GM20431 (cell line): ENCODE measurements at regions not wholly inside any gene's neighbourhood (a gene's known extent, or its start where the extent isn't known, plus 50 kb on each side); places are given as distances from the start of the nearest gene placed in this dataset.
"Not testable (repeated sequence)": the region's sequence is repeated elsewhere in the genome, so short reads cannot be mapped to it uniquely, and the experiment has no call there.

Source experiments
- in situ Hi-C: fragments of 300-500 bp; cut with MseI, MboI; formaldehyde crosslinking; loops from one replicate; pipeline ENCODE4 v1.15.0; 2020; ENCODE audit warnings: low sequenced_read_pairs; ENCODE audit not compliant: unreplicated experiment

GRCh38 chr4:122973465-122973864 is 51.1 kb upstream of the NUDT6 start:
- in situ Hi-C loops: no loop called here

GRCh38 chr4:122976111-122976510 is 53.7 kb upstream of the NUDT6 start:
- in situ Hi-C loops: no loop called here

GRCh38 chr4:122977103-122977502 is 54.7 kb upstream of the NUDT6 start:
- in situ Hi-C loops: no loop called here

DNA sequence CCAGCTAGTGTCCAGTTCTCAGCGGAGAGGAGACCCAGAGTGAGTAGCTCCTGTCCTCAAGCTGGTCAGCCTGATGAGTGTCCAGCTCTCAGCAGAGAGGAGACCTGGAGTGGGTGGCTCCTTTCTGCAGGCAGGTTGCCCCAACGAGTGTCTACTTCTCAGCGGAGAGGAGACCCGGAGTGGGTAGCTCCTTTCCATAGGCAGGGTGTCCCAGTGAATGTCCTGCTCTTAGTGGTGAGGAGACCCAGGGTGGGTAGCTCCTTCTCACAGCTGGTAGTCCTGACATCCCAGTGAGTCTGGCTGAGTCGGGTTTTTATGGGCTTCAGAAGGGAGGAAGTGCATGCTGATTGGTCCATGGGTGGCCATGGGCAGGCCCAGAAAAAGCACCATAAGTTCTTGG is 55.7 kb upstream of the NUDT6 start:
- in situ Hi-C loops: no loop called here

- in situ Hi-C loops: no loop called here
Measured at GRCh38 chr4:122978789-122979188, 56.4 kb upstream of the NUDT6 start.

DNA sequence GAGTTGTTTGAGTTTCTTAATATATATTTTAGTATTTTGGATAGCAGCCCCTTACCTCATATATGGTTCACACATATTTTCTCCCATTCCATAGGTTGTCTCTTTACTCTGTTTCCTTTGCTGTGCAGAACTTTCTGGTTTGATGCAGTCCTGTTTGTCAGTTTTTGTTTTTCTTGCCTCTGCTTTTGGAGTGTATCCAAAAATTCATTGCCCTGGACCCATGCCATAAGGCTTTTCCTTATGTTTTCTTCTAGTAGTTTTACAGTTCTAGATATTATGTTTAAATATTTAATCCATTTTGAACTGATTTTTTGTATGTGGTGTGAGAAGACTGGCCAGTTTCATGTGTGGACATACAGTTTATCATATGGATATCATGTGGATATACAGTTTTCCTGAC is 58.5 kb upstream of the NUDT6 start:
- in situ Hi-C loops: no loop called here

DNA sequence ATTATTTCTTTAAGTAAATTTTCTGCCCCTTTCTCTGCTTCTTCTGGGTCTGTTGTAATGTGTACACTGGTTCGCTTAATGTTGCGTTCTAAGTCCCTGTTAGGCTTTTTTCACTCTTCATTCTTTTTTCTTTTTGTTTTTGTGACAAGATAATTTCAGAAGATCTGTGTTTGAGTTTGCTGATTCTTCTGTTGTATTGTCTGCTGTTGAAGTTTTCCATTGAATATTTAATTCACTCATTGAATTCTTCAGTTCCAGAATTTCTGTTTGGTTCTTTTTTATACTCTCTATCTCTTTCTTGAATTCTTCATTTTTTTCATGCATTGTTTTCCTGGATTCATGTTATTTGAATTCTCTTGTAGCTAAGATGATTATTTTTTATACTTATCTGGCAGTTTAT is 66.3 kb upstream of the NUDT6 start:
- in situ Hi-C loops: no loop called here

GRCh38 chr4:122990891-122991290 is 68.5 kb upstream of the NUDT6 start:
- in situ Hi-C loops: no loop called here

GRCh38 chr4:122992057-122992456 is 69.7 kb upstream of the NUDT6 start:
- in situ Hi-C loops: no loop called here

DNA sequence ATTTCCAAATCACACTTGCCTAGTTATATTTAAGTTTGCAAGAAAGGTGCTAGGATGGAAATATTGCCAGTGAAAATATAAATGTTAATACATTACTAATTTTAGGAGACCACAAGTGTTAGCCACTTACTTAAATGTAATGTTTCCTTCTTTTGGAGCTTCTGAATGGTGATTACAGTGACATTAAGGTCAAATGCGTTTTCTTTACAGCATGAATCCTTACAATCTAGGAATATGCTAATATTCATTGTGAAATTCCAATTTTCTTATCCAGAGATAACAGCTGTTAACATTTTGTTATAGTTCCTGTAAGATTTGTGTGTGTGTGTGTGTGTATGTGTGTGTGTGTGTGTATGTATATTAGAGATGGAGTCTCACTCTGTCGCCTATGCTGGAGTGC is 70.2 kb upstream of the NUDT6 start:
- in situ Hi-C loops: no loop called here

DNA sequence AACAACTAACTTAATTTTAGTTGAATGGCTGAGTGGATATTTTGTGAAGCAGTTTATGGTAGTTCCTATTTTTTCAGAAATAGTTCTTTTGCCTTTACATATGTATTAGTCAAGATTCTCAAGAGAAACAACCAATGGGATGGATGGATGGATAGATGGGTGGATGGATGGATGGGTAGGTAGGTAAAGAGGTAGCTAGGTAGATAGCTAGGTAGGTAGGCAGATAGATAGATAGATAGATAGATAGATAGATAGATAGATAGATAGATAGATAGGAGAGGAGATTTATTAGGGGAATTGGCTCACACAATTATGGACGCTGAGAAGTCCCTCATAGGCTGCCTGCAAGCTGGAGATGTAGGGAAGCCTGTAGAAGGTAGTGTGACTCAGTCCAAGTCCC is 74.0 kb upstream of the NUDT6 start:
- in situ Hi-C loops: no loop called here

DNA sequence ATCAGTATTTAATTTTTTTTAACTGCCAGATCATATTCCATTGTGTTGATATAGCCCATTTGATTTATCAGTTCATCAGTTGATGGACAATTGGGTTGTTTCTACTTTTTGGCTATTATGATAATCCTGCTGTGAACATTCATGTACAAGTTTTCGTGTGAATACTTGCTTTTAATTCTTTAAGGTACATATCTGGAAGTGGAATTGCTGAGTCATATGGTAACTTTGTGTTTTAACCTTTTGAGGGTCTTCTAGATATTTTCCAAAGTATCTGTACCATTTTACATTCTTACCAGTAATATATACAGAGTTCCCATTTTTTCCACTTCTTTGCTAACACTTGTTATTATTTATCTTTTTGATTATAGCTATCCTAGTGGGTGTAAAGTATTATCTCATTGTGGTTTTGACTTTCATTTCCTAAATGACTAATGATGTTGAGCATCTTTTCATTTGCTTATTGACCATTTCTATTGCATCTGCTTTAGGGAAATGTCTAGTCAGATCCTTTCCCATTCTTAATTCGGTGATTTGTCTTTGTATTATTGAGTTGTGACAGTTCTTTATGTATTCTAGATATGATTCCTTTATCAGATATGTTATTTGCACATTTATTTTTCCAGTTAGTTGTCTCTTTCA is 75.2 kb upstream of the NUDT6 start:
- in situ Hi-C loops: no loop called here

DNA sequence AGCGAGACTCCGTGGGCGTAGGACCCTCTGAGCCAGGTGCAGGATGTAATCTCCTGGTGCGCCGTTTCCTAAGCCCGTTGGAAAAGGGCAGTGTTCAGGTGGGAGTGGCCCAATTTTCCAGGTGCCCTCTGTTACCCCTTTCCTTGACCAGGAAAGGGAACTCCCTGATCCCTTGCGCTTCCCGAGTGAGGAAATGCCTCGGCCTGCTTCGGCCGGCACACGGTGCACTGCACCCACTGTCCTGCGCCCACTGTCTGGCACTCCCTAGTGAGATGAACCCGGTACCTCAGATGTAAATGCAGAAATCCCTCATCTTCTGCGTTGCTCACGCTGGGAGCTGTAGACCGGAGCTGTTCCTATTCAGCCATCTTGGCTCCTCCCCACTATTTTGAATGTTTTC is 81.7 kb upstream of the NUDT6 start:
- in situ Hi-C loops: not testable (repeated sequence)

GRCh38 chr4:123005126-123005525 is 82.7 kb upstream of the NUDT6 start:
- in situ Hi-C loops: not testable (repeated sequence)

GRCh38 chr4:123007679-123008078 is 85.3 kb upstream of the NUDT6 start:
- in situ Hi-C loops: no loop called here

DNA sequence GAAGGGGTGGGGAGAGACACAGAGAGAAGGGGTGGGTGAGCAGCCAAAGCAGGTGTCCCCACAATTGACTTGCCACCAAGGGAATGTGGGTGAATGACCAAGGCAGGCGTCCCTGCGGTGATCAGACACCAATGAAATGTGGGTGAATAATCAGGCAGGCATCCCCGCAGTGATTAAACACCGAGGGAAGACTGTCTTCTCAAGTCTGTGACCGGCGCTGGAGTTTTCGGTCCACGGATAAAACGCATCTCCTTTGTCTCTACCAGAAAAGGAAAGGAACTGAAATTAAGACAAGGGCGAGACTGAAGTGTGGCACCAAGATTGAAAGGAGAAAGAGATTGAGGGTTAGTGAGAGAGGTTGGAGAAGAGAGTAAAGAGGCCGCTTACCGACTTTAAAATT is 90.0 kb upstream of the NUDT6 start:
- in situ Hi-C loops: not testable (repeated sequence)

- in situ Hi-C loops: no loop called here
Measured at GRCh38 chr4:123014038-123014437, 91.6 kb upstream of the NUDT6 start.

GRCh38 chr4:123017078-123017477 is 94.7 kb upstream of the NUDT6 start:
- in situ Hi-C loops: no loop called here

GRCh38 chr4:123017636-123018395 is 95.4 kb upstream of the NUDT6 start:
- in situ Hi-C loops: no loop called here

DNA sequence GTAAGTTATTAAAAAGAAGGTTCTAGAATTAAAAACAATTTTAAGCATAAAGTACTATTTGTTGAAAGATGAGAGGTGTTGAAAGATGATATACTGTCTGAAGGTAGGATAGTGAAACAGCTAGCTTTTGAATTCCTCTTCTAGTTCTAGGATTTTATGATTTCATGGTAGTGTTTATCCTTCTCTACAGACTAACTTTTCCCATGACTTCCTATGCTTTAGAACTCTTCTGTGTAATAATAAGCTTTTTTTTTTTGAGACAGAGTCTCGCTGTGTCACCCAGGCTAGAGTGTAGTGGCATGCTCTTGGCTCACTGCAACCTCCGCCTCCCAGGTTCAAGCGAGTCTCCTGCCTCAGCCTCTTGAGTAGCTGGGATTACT is 96.0 kb upstream of the NUDT6 start:
- in situ Hi-C loops: no loop called here

- in situ Hi-C loops: no loop called here
Measured at GRCh38 chr4:123020285-123020684, 97.9 kb upstream of the NUDT6 start.

GRCh38 chr4:123023647-123024046 is 101.2 kb upstream of the NUDT6 start:
- in situ Hi-C loops: no loop called here
